Esophagus squamous epithelium (tissue), 4 donors: ENCODE measurements at regions not wholly inside any gene's neighbourhood (a gene's known extent, or its start where the extent isn't known, plus 50 kb on each side); places are given as distances from the start of the nearest gene placed in this dataset.

Experiments
- CTCF ChIP-seq, 6 experiments: fragments of 450-650 bp in 4 of 6; fragments of 200-600 bp in 2 of 6; sonication (generic) in 2 of 6; IDR thresholded peaks; one replicate each; pipeline ENCODE4 v1.5.1; 2016 to 2019; ENCODE audit warnings: antibody characterized with exemption in 6 of 6, mild to moderate bottlenecking in 4 of 6, moderate library complexity in 4 of 6
- POLR2A ChIP-seq, 4 donors: fragments of 450-650 bp; IDR thresholded peaks; one replicate each; pipeline ENCODE4 v1.6.1; 2017; ENCODE audit warnings: antibody characterized with exemption in 4 of 4, mild to moderate bottlenecking in 4 of 4, moderate library complexity in 3 of 4

DNA sequence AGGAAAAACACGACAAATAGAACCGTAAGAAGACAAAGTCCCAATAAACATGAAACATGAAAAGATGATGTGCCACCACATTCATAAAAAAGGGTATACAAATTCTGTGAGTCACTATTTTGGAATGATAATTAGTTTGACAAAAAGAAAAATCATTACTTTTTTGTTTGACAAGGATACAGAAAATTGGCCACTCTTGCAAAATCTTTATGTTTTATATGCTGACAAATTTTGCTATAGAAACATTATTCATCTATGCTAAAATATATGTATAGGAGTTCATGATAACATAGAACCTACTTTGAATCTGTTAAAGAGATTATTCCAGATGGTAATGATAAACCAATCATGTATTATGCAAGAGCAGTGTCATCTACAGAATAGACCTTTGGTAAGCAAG lies 1201.0 kb downstream of the FSCB start:
- TF ChIP-seq CTCF (IDR thresholded peaks at IDR 0.05) (no peak), POLR2A (IDR thresholded peaks at IDR 0.05) (no peak)
